ENCODE measurements at regions not wholly inside any gene's neighbourhood (a gene's known extent, or its start where the extent isn't known, plus 50 kb on each side); places are given as distances from the start of the nearest gene placed in this dataset.

DNA sequence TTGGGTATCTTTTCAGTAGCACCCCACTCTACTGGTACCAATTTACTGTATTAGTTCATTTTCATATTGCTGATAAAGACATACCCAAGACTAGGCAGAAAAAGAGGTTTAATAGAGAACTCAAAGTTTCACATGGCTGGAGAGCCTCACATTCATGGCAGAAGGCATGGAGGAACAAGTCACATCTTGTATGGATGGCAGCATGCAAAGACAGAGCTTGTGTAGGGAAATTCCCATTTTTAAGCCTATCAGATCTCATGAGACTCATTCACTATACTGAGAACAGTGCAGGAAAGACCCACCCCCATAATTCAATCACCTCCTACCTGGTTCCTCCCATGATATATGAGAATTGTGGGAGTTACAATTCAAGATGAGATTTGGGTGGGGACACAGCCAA is 878.6 kb upstream of the ADGRL4 start:
- no peak for DNase-seq (ENCODE audit: low spot score)

DNA sequence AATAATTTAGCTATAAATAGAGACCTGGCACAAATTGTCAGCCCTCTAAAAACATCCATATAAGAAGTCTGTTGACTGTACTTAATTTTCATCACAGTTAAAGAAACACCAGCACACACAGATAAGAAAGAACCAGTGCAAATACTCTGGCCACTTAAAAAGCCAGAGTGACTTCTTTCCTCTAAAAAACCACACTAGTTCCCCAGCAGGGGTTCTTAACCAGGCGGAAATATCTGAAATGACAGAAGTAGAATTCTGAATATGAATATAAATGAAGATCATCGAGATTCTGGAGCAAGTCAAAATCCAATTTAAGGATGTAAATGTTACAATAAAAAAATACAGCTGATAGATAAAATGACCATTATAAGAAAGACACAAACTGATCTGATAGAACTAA is 870.6 kb upstream of the ADGRL4 start:
- DNase-seq (ENCODE audit: low spot score), result no peak

DNA sequence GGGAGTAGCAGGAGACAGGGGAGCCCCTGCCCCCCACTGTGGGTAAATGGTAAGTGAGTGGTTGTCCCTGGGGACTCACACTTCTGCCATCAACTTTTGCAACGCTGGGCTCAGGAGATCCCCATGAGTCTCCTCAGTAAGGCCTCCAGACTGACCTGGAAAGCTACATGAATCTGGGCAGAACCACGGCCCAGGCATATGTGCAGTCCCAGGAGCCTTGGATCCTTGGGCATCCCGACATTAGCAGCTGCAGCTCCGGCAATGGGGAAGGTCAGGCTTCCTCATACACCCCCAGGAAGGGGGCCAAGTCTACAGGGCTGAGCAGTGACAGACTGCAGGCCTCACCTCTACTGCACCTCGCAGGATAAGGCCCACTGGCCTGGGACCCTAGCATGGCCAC is 868.7 kb upstream of the ADGRL4 start:
- no peak for DNase-seq (ENCODE audit: low spot score)

DNA sequence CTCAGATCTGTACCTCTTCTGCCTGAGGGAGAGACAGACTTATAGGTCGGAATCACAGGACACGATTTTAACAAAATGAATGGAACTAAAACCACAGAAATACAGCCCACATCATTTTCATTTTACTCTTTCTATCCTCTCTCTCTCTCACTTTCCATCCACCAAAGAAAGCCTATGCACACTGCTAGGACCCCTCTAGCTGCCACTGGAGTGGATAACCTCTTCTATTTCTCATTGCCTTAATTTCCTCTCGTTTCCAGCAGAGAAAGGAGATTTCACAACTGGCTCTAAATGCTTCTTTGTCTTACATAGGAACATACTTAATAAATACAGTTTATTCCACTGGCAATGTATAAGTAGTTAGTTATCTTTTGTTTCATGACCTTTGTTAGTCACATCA is 867.8 kb upstream of the ADGRL4 start:
- DNase-seq (ENCODE audit: low spot score), result no peak

DNA sequence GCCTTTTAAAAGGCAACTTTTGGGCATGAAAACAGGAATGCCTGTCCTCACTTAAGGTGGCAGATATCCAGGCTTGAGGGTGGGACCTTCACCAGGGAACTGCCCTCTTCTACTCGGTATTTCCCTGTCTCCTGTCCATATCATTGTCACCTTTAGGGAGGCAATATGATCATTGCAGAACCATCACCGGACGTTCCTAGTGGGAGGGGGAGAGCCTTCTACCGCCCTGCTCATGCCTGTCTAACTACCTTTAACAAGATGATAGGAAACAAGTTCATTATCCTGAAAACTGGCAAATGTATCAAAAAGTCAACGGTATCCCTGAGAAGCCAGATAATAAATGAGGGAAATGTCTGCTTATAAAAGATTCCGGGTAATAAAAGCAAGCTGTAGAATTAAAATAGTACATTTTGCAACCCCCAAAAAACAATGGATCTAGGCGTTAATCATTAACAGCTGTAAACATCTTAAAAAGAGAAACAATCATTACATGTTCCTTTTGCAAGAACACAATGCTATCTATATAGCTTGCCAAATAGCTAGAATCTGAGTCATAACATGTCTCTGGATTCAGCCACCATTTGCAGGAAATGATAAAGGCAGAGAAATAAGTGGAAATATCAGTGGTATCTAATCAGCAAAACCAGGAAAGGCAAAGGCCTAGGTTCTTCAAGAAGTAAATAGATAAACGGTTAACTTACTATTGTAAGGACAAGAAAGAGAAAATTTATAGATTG is 852.9 kb upstream of the ADGRL4 start:
- DNase-seq (ENCODE audit: low spot score), result peak; percentile 8

DNA sequence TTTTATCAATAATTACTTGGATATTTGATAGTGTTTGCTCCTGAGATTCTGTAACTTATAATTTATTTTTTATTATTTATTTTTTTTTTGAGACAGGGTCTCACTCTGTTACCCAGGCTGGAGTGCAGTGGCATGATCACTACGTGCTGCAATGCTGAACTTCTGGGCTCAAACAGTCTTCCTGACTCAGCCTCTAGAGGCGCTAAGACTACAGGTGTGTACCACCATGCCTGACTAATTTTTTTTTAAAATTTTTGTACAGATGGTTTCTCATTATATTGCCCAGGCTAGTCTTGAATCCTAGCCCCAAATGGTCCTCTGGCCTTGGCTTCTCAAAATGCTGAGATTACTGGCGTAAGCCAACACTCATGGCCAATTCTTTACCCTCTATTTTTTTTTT is 845.5 kb upstream of the ADGRL4 start:
- DNase-seq (ENCODE audit: low spot score), result no peak

DNA sequence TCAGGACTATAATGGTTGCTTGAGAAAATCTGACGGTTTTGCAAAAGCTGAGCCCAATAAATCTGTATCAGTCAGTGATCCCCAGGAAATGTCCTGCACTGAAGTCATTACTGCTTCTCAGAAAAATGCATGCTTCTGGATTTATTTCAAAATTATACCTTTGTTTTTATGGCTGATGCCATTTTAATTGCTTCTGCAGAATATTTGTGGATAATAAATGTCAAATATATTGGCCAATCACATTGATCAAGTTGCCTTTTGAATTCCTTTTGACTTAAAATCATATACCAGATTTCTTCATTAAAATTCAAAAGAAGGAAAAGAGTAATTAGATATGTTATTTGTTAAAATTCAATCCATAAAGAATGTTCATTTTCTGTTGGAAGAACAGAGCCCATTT is 842.9 kb upstream of the ADGRL4 start:
- no peak for DNase-seq (ENCODE audit: low spot score)

DNA sequence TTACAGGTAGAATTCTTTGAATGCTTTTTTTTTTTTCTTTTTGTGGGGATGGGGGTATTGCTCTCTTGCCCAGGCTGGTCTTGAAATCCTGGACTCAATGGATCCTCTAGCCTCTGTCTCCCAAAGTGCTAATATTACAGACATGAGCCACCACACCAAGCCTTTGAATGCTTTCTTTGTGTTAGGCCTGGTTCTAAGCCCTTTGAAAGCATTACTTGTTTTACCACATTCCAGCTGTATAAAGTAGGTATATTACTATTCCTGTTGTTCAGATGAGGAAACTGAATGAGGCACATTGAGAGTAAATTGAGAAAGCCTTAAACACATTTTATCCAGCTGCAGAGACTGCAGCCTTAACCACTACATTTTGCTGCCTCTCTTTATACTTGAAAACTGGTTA is 841.8 kb upstream of the ADGRL4 start:
- no peak for DNase-seq (ENCODE audit: low spot score)

DNA sequence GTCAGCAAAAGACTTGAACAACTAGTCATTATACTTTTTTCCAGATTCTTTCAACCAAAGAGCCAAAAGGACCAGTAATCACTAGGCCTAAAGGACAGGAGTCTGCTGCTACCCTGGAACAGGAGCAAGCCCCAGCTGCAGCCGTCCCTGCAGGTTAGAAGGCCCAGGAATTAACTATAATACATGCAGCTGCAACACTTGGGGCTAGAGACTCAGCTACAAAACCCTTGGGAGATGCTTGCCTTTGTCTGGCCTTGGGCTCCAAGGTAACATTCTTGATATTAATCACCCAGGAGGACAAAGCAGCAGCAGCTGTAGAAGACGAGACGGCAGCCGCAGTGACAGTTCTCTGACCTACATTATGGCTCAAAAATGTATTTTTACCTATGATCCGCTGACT is 841.2 kb upstream of the ADGRL4 start:
- no peak for DNase-seq (ENCODE audit: low spot score)

DNA sequence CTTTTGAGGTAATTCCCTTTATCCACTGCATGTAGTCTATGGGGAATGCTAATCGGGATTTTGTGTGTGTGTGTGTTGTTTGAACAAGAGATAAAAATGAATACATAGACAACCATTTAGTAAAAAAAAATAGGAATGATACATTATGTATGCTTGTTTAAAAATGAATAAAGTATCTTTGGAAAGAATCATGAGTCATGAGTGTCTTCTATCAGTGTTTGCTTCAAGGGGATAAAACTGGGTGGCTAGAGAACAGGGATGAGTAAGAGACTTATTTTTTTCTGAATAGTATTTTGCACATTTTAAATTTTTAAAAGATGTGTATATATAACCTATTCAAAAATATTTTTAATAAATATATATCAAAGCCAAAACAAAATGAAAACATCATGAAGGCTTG is 839.4 kb upstream of the ADGRL4 start:
- DNase-seq (ENCODE audit: low spot score), result peak; percentile 29

DNA sequence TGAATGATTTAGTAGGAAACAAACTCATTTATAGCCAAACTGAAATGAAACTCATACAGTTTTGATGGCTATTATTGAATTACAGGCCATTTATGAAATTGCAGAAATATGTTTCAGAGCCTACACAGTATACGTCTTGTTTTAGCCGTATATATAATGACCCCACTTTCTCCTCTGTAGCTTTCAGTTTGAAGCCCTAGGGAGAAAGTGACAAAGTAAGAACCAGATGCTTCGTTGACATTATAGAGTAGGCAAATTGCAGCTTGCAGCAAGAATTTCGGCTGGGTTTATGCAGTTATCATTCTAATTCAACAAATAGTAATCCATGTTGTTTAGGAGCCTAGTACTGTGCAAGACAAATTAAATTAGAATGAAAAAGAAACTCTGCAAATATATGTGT is 836.3 kb upstream of the ADGRL4 start:
- DNase-seq (ENCODE audit: low spot score), result no peak

DNA sequence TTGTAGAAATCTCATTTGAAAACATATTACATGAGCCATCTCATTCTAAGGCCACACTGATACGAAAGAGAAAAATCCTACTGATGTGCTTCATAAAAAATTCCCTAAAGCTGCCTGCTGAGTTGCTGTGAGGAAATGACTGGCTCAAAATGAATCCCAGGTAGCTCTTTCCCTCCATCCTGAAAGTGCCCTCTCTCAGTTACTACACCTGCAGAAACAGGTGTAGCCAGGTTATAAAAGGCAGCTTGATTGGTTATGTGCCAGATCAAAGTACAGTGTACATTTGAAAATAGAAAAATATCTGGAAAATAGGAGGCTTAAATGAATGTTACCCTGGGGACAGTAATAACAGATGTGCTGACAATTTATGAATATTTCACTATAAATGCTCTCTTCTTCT is 833.4 kb upstream of the ADGRL4 start:
- no peak for DNase-seq (ENCODE audit: low spot score)

DNA sequence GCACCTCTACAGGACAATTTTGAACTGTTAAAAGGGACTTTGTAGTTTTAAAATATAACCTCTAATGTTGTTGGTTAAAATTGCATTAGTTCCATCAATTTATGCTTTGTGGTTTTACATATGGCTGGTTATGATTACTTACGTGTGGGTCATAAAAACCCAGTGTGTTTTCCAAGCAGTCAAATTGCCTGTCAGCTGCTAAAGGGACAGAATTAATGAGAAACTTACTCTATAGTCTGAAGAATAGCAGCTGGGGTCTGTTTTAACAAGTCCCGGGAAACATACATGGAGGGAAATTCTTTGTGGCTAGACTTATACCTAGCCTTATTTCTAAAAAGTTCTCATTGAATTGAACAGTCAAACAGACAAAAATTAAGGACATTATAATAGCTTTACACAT is 820.9 kb upstream of the ADGRL4 start:
- no peak for DNase-seq (ENCODE audit: low spot score)

DNA sequence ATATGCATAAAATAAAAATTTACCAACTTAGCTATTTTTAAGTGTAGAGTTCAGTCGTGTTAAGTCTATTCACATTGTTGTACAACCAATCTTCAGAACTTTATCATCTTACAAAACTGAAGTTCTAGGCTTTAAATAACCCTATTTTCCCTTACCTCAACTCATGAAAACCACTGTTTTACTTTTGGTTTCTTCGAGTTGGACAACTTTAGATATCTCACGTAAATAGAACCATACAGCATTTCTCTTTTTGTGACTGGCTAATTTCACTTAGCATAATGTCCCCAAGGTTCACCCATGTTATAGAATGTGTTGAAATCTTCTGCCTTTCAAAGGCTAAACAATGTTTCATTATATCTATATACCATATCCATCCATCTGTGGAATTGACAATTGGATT is 819.0 kb upstream of the ADGRL4 start:
- DNase-seq (ENCODE audit: low spot score), result no peak

DNA sequence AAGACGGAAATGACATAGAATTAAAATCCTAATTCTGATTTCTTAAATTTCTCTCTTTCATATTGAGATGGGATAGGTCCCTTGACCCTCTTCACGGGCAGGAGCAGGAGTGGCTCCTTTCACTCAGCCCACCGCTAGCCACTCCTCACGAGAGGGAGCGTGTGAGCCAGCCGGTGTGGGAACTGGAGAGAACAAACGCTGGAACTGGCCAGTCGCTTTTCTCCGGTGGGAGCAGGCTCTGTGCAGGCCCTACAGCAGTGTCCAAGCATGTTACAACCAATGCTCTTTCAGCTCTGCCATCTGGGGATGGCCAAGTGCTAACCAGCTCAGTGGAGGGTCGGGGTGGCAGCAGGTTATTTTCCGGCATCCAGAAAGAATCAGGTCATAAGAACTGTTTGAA is 815.5 kb upstream of the ADGRL4 start:
- no peak for DNase-seq (ENCODE audit: low spot score)

DNA sequence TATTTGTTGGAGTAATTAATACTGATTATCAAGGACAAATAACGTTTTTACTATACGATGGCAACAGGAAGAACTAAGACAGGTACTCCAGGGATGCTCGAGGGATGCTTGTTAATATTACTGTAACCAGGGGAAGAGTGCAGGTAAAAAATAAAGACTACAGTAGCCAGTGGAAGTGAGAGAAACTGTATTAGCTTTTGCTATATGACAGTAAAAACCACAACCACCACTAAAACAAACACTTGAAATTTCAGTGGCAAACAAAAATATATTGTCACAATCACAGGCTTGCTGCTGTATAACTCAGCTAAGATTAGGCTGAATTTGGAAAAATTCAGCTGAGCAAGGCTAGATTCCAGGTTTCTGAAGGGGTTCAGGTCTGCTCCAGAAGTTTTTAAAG is 812.6 kb upstream of the ADGRL4 start:
- DNase-seq (ENCODE audit: low spot score), result no peak

DNA sequence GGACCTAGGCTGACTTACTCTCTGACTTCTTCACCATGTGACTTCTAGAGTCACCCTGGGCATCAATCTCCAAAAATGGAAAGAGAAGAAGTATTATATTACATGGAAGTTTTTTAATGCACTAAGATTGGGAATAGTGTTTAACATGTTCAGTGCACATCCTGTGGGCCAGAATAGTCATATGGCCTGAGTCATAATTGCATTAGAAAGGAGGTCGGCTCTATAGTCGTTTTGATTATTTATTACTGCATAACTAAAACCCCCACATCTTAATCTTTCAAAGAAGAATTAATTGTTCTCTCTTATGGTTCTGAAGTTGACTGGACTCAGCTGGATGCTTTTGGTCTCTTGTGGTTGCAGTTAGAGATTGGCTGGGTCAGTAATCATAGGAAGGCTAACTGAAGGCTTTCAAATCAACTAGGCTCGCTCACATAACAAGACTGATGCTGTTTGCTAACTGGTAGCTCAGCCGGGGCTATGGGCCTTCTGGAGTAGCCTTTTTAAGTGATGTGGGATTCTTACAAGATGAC is 810.6 kb upstream of the ADGRL4 start:
- DNase-seq (ENCODE audit: low spot score), result no peak

DNA sequence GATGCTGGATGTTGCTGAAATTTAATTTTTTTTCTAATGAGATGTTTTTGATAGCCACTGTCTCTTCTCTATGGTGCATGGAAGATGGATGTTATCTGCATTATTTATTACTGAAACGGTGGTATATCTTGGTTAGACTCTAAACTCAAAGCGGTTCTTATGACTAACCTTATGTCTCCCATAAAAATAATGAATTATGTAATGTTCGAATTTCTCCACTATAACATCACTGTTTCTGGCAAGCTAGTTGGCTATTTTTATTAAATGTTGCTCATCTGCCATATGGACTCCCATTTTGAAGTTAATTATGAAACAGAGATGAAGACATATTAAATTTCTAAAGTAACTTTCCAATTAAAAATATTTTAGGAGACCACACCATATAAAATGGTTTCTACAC is 808.6 kb upstream of the ADGRL4 start:
- no peak for DNase-seq (ENCODE audit: low spot score)

DNA sequence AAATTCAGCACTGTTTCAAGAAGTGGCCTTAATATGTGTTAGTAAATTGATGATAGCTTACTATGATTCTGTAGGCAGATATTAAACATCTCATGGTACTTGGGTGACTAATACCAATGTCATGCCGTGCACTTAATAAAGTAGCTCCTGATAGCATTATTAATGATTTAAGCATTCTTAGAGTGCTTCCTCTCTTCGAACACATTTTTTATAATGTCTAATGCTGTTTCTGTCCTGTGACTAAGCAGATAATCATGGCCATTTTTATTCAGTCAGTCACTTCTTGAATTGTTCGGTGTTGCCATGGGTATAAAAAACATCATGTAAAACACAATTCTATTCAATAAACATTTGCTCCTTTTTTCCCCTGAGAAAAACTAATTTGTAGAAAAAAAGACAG is 804.6 kb upstream of the ADGRL4 start:
- peak; percentile 12 for DNase-seq (ENCODE audit: low spot score)

DNA sequence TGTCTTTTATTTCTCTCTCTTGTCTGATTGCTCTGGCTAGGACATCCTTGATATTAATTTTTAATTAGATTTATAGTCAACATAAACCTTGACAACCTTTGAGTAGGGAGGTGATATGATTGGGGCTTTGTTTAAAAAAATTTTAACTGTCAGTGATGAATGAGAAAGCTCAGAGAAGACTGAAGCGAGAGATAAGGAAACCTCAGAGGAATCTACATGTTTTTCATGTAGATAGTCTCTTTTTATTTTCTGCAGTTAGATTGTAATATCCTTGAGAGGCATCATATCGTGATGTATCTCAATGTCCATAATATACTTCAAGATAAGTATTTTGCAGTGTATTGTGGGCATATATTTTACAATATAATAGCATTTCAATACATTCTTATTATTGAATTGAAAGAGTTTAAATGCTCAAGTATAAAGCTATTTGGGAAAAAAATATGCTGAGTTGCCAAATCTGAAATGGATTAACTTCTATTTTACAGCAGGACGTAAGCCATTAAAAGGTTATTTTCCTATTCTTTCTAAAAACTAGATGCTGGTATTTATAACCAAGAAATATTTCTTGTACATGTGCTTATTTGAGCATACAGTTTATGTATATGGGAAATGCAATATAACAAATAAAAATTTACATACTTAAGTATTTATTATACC is 802.4 kb upstream of the ADGRL4 start:
- no peak for DNase-seq (ENCODE audit: low spot score)

DNA sequence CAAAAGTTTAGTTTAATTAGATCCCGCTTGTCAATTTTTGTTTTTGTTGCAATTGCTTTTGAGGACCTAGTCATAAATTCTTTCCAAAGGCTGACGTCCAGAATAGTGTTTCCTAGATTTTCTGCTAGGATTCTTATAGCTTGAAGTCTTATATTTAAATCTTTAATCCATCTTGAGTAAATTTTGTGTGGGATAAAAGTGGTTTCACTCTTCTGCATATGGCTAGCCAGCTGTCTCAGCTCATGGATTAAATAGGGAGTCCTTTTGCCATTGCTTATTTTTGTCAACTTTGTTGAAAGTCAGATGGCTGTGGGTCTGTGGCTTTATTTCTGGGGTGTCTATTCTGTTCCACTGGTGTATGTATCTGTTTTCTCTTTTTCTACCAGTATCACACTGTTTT is 801.3 kb upstream of the ADGRL4 start:
- DNase-seq (ENCODE audit: low spot score), result no peak

DNA sequence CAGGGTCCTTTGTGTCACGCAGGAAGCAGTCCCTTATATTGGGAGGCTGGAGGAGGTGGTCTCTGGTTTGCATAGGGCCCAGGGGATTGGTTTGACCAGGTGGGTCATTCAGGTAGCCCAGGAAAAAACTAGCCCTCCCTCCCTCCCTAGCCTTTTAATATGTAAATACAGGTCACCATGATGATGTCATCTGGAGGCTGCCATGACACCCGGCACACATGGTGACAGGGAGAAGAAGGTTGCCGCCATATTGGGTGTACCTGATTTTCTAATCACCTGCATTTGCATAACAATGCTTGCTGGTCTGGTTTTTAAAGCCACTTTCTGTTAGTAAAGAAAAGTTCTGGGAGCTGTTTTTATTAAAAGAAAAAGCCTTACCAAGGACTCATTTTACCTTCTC is 791.0 kb upstream of the ADGRL4 start:
- no peak for DNase-seq (ENCODE audit: low spot score)

DNA sequence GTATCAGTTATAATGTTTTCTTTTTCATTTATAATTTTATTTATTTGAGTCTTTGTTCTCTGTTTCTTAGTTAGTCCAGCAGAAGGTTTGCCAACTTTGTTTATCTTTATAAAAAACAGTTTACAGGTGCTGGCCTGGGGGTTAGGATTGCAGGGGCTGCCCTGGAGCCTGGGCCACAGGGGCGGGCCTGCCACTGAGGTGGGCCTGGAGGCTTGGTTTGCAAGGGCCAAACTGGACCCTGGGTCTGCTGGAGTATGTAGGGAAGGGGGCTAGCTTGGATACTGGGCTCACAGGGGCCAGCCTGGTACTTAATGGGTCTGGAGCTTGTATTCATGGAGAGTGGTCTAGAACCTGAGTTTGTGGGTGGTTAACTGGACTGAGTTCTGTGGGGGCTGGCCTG is 789.9 kb upstream of the ADGRL4 start:
- DNase-seq (ENCODE audit: low spot score), result no peak
